HCT116 (cell line): ENCODE measurements at regions not wholly inside any gene's neighbourhood (a gene's known extent, or its start where the extent isn't known, plus 50 kb on each side); places are given as distances from the start of the nearest gene placed in this dataset.

ENCODE experiments used
- ATAC-seq: fragments of 200-7000 bp; cut with Tn5 transposase; 2 replicates; pipeline ENCODE4 v1.9.1; 2020; ENCODE audit warnings: mild to moderate bottlenecking, moderate library complexity
- BruUV-seq: library from RNA; stranded (reverse); fragments of 400-500 nt; replicated peaks from 2 replicates; lab custom pipeline; 2021; lab: Mats Ljungman, UMichigan
- CTCF ChIA-PET: fragments of 300-600 bp; sonication (Branson Sonifier 250); formaldehyde crosslinking; loops from one replicate; lab custom pipeline; 2021; ENCODE audit warnings: antibody characterized with exemption; lab: Charles Lee
- POLR2A ChIA-PET: fragments of 300-600, 350-600 bp; sonication (Branson Sonifier 250); formaldehyde crosslinking; loops from one replicate; lab custom pipeline; 2021; ENCODE audit warnings: antibody characterized with exemption; lab: Charles Lee
- RAD21 ChIA-PET, 2 experiments: fragments of 300-600 bp; sonication (Branson Sonifier 250); formaldehyde crosslinking; loops; one replicate each; lab custom pipeline; 2023; ENCODE audit warnings: low total read pairs in 2 of 2; ENCODE audit not compliant: uncharacterized antibody in 2 of 2, unreplicated experiment in 2 of 2, low non-redundant PET in 1 of 2; lab: Charles Lee
- DNase-seq: peaks from one replicate; pipeline ENCODE4 v3.0.0-alpha.2; 2010; ENCODE audit warnings: low read depth, low spot score
- H2AFZ ChIP-seq: fragments of 200-600 bp; shearing (Covaris generic), sonication (generic); 2 replicates; pipeline ENCODE4 v1.6.1; 2017; ENCODE audit warnings: low read depth, mixed run types, mixed read lengths, antibody characterized with exemption, low read length; ENCODE audit not compliant: poor library complexity, severe bottlenecking
- H3K27ac ChIP-seq: 2 replicates; pipeline ENCODE4 v1.5.1; 2012; ENCODE audit warnings: low read depth, low read length
- H3K27me3 ChIP-seq: fragments of 200-600 bp; sonication (generic); 2 replicates; pipeline ENCODE4 v1.6.1; 2016; ENCODE audit warnings: mixed run types, low read length, mixed read lengths; ENCODE audit not compliant: insufficient read depth
- H3K36me3 ChIP-seq, 2 experiments: fragments of 200-500 bp in 1 of 2; fragments of 200-600 bp in 1 of 2; sonication (Bioruptor generic) in 1 of 2; sonication (generic) in 1 of 2; 2 replicates each; pipeline versions ENCODE4 v1.5.1 to v1.6.1; 2014 to 2016; ENCODE audit warnings: low read length in 2 of 2, inconsistent platforms in 1 of 2, mixed read lengths in 1 of 2, mixed run types in 1 of 2; ENCODE audit not compliant: insufficient read depth in 2 of 2, control insufficient read depth in 1 of 2
- H3K4me1 ChIP-seq, 2 experiments: fragments of 200-600 bp in 1 of 2; sonication (generic) in 1 of 2; 2 replicates each; pipeline versions ENCODE4 v1.5.1 to v1.6.1; 2012 to 2017; ENCODE audit warnings: low read length in 2 of 2, inconsistent platforms in 1 of 2, mild to moderate bottlenecking in 1 of 2, mixed read lengths in 1 of 2, mixed run types in 1 of 2, moderate library complexity in 1 of 2; ENCODE audit not compliant: insufficient read depth in 2 of 2, control insufficient read depth in 1 of 2
- H3K4me2 ChIP-seq: fragments of 200-600 bp; sonication (generic); 2 replicates; pipeline ENCODE4 v1.6.1; 2017; ENCODE audit warnings: mixed run types, low read length, mixed read lengths
- H3K4me3 ChIP-seq, 2 experiments: fragments of 200-600 bp in 1 of 2; sonication (generic) in 1 of 2; replicated peaks in 1 of 2; 2 replicates each; pipeline ENCODE4 v1.5.1; 2011 to 2016; ENCODE audit warnings: low read length in 2 of 2, control low read depth in 1 of 2, low read depth in 1 of 2, mild to moderate bottlenecking in 1 of 2, mixed read lengths in 1 of 2, mixed run types in 1 of 2
- H3K79me2 ChIP-seq: fragments of 200-600 bp; sonication (generic); 2 replicates; pipeline ENCODE4 v1.6.1; 2017; ENCODE audit warnings: mild to moderate bottlenecking, mixed run types, low read length, moderate library complexity, mixed read lengths; ENCODE audit not compliant: insufficient read depth
- H3K9ac ChIP-seq: fragments of 200-600 bp; sonication (generic); 2 replicates; pipeline ENCODE4 v1.6.1; 2016; ENCODE audit warnings: low read length, mixed read lengths
- H3K9me2 ChIP-seq: fragments of 200-600 bp; sonication (generic), shearing (Covaris generic); 2 replicates; pipeline ENCODE4 v1.6.1; 2017; ENCODE audit warnings: mixed run types, mild to moderate bottlenecking, moderate library complexity; ENCODE audit not compliant: insufficient read depth
- H3K9me3 ChIP-seq, 2 experiments: fragments of 200-500 bp in 1 of 2; fragments of 200-600 bp in 1 of 2; sonication (Bioruptor generic) in 1 of 2; sonication (generic) in 1 of 2; 2 replicates each; pipeline ENCODE4 v1.6.1; 2014 to 2017; ENCODE audit warnings: low read length in 2 of 2, mixed read lengths in 2 of 2, inconsistent platforms in 1 of 2, low read depth in 1 of 2, mild to moderate bottlenecking in 1 of 2, mixed run types in 1 of 2, moderate library complexity in 1 of 2; ENCODE audit not compliant: control insufficient read depth in 1 of 2, insufficient read depth in 1 of 2
- H4K20me1 ChIP-seq: fragments of 200-600 bp; sonication (generic), shearing (Covaris generic); 2 replicates; pipeline ENCODE4 v1.6.1; 2017; ENCODE audit warnings: mixed run types, mild to moderate bottlenecking, moderate library complexity; ENCODE audit not compliant: insufficient read depth
- CBX3 ChIP-seq: IDR thresholded peaks from 2 replicates; pipeline ENCODE4 v1.6.1; 2012; ENCODE audit warnings: low read depth
- CEBPB ChIP-seq: IDR thresholded peaks from 2 replicates; pipeline ENCODE4 v1.6.1; 2012; ENCODE audit warnings: low read depth
- ELF1 ChIP-seq: IDR thresholded peaks from 2 replicates; pipeline ENCODE4 v1.6.1; 2012; ENCODE audit warnings: low read depth, borderline replicate concordance
- EZH2 ChIP-seq: fragments of 200-600 bp; sonication (generic); IDR thresholded peaks from 2 replicates; pipeline ENCODE4 v1.6.1; 2017; ENCODE audit warnings: antibody characterized with exemption, mixed run types
- EZH2phosphoT487 ChIP-seq: fragments of 200-600 bp; IDR thresholded peaks from 2 replicates; pipeline ENCODE4 v1.6.1; 2018; ENCODE audit warnings: antibody characterized with exemption, borderline replicate concordance
- FOSL1 ChIP-seq: IDR thresholded peaks from 2 replicates; pipeline ENCODE4 v1.6.1; 2012; ENCODE audit warnings: low read depth
- POLR2A ChIP-seq: IDR thresholded peaks from 2 replicates; pipeline ENCODE4 v1.7.0; 2011; ENCODE audit warnings: borderline replicate concordance; ENCODE audit not compliant: insufficient read depth, insufficient read length; ENCODE audit errors: extremely low read depth
- SIN3A ChIP-seq: IDR thresholded peaks from 2 replicates; pipeline ENCODE4 v1.6.1; 2012; ENCODE audit warnings: low read depth
- SP1 ChIP-seq: IDR thresholded peaks from 2 replicates; pipeline ENCODE4 v1.6.1; 2012; ENCODE audit warnings: low read depth
- SRF ChIP-seq: IDR thresholded peaks from 2 replicates; pipeline ENCODE4 v1.6.1; 2012; ENCODE audit warnings: low read depth
- TCF7L2 ChIP-seq: IDR thresholded peaks from 2 replicates; pipeline ENCODE4 v1.7.0; 2011; ENCODE audit warnings: borderline replicate concordance, inconsistent platforms; ENCODE audit not compliant: insufficient read depth, insufficient read length; ENCODE audit errors: extremely low read depth
- YY1 ChIP-seq: IDR thresholded peaks from 2 replicates; pipeline ENCODE4 v1.6.1; 2011; ENCODE audit warnings: low read length, low read depth, moderate library complexity, mild to moderate bottlenecking; ENCODE audit not compliant: insufficient replicate concordance; ENCODE audit errors: extremely low read depth
- ZFX ChIP-seq: fragments of 450-650 bp; IDR thresholded peaks from 2 replicates; pipeline ENCODE4 v1.6.1; 2017
- intact Hi-C: fragments of 100-400 bp; cut with micrococcal nuclease; formaldehyde crosslinking; loops from 2 replicates; pipeline ENCODE4 v1.10.0; 2022
- TF ChIP-seq, protein P1 (sequence below): IDR thresholded peaks from 2 replicates; pipeline ENCODE4 v1.6.1; 2012
- TF ChIP-seq, protein P2 (sequence below), 3 experiments: fragments of 200-600 bp in 1 of 3; sonication (generic) in 1 of 3; IDR thresholded peaks in 2 of 3; conservative IDR thresholded peaks in 1 of 3; 2 replicates each; pipeline ENCODE4 v1.5.1; 2012 to 2017; ENCODE audit warnings: low read depth in 2 of 3, low read length in 2 of 3, antibody characterized with exemption in 1 of 3, borderline replicate concordance in 1 of 3, control low read depth in 1 of 3, mild to moderate bottlenecking in 1 of 3, mixed read lengths in 1 of 3, mixed run types in 1 of 3, moderate library complexity in 1 of 3; ENCODE audit not compliant: insufficient read depth in 1 of 3
- TF ChIP-seq, protein P3 (sequence below): IDR thresholded peaks from 2 replicates; pipeline ENCODE4 v1.6.1; 2012; ENCODE audit warnings: low read depth
- TF ChIP-seq, protein P4 (sequence below): IDR thresholded peaks from 2 replicates; pipeline ENCODE4 v1.6.1; 2012

DNA sequence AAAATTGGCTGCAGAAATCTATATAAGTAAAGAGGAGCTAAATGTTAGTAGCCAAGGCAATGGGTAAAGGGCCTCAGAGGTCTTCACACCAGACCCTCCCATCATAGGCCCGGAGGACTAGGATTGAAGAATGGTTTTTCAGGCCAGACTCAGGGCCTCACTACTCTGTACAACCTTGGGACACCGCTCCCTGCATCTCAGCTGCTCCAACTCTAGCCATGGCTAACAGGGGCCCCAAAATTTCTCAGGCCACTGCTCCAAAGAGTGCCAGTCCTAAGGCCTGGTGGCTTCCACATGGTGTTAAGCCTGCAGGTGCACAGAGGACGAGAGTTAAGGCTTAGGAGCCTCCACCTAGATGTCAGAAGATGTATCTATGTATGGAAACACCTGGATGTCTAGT, 155.5 kb upstream of the MGAT4C start:
- H3K27ac ChIP-seq, result no peak overlapping the region
- no peak overlapping the region for H2AFZ ChIP-seq
- RAD21 ChIA-PET, result no interaction called here
- DNase-seq, result no peak
- no peaks in the 10 kb centered on the region for H3K9me2 ChIP-seq
- ATAC-seq, result no peak
- H4K20me1 ChIP-seq, result no peaks in the 10 kb centered on the region
- no peak overlapping the region for H3K4me3 ChIP-seq
- TF ChIP-seq FOSL1 (no peak), EZH2phosphoT487 (no peak), SP1 (no peak), TCF7L2 (no peak), ELF1 (no peak), YY1 (no peak), CEBPB (no peak), CBX3 (no peak), POLR2A (no peak), EZH2 (no peak), SIN3A (no peak), SRF (no peak), ZFX (no peak)
- TF ChIP-seq, protein P1, sequence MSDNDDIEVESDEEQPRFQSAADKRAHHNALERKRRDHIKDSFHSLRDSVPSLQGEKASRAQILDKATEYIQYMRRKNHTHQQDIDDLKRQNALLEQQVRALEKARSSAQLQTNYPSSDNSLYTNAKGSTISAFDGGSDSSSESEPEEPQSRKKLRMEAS, result no peak
- TF ChIP-seq, protein P2, sequence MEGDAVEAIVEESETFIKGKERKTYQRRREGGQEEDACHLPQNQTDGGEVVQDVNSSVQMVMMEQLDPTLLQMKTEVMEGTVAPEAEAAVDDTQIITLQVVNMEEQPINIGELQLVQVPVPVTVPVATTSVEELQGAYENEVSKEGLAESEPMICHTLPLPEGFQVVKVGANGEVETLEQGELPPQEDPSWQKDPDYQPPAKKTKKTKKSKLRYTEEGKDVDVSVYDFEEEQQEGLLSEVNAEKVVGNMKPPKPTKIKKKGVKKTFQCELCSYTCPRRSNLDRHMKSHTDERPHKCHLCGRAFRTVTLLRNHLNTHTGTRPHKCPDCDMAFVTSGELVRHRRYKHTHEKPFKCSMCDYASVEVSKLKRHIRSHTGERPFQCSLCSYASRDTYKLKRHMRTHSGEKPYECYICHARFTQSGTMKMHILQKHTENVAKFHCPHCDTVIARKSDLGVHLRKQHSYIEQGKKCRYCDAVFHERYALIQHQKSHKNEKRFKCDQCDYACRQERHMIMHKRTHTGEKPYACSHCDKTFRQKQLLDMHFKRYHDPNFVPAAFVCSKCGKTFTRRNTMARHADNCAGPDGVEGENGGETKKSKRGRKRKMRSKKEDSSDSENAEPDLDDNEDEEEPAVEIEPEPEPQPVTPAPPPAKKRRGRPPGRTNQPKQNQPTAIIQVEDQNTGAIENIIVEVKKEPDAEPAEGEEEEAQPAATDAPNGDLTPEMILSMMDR (IDR thresholded peaks at IDR 0.05 in 2 of 3, conservative IDR thresholded peaks at IDR 0.05 in 1 of 3; ENCODE audit: borderline replicate concordance in 1 of 3, insufficient read depth in 1 of 3, low read depth in 2 of 3, low read length in 2 of 3), result no peak
- TF ChIP-seq, protein P3, sequence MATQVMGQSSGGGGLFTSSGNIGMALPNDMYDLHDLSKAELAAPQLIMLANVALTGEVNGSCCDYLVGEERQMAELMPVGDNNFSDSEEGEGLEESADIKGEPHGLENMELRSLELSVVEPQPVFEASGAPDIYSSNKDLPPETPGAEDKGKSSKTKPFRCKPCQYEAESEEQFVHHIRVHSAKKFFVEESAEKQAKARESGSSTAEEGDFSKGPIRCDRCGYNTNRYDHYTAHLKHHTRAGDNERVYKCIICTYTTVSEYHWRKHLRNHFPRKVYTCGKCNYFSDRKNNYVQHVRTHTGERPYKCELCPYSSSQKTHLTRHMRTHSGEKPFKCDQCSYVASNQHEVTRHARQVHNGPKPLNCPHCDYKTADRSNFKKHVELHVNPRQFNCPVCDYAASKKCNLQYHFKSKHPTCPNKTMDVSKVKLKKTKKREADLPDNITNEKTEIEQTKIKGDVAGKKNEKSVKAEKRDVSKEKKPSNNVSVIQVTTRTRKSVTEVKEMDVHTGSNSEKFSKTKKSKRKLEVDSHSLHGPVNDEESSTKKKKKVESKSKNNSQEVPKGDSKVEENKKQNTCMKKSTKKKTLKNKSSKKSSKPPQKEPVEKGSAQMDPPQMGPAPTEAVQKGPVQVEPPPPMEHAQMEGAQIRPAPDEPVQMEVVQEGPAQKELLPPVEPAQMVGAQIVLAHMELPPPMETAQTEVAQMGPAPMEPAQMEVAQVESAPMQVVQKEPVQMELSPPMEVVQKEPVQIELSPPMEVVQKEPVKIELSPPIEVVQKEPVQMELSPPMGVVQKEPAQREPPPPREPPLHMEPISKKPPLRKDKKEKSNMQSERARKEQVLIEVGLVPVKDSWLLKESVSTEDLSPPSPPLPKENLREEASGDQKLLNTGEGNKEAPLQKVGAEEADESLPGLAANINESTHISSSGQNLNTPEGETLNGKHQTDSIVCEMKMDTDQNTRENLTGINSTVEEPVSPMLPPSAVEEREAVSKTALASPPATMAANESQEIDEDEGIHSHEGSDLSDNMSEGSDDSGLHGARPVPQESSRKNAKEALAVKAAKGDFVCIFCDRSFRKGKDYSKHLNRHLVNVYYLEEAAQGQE, result no peak
- TF ChIP-seq, protein P4, sequence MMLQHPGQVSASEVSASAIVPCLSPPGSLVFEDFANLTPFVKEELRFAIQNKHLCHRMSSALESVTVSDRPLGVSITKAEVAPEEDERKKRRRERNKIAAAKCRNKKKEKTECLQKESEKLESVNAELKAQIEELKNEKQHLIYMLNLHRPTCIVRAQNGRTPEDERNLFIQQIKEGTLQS, result no peak
- H3K9me3 ChIP-seq, result no peaks in the 10 kb centered on the region
- no TSS peak for BruUV-seq
- no peak overlapping the region for H3K4me2 ChIP-seq
- H3K36me3 ChIP-seq, result no peaks in the 10 kb centered on the region
- no peaks in the 10 kb centered on the region for H3K27me3 ChIP-seq
- no peak overlapping the region for H3K9ac ChIP-seq
- H3K79me2 ChIP-seq, result no peaks in the 10 kb centered on the region
- CTCF ChIA-PET, result no interaction called here
- intact Hi-C loops, result no loop called here
- POLR2A ChIA-PET, result no interaction called here
- no peaks in the 10 kb centered on the region for H3K4me1 ChIP-seq
